Stimulated activated CD8-positive, alpha-beta memory T cell treated with anti-CD3 and anti-CD28 coated beads, Interleukin-4, amount 100 ng/mL, for 1 hour (primary cell): ENCODE measurements at regions not wholly inside any gene's neighbourhood (a gene's known extent, or its start where the extent isn't known, plus 50 kb on each side); places are given as distances from the start of the nearest gene placed in this dataset.
"Not testable (repeated sequence)": the region's sequence is repeated elsewhere in the genome, so short reads cannot be mapped to it uniquely, and the experiment has no call there.

ENCODE experiments used
- DNase-seq, 2 donors: peaks; one replicate each; pipeline ENCODE4 v3.0.0-alpha.2; 2020; ENCODE audit warnings: low read depth in 2 of 2, low spot score in 1 of 2

DNA sequence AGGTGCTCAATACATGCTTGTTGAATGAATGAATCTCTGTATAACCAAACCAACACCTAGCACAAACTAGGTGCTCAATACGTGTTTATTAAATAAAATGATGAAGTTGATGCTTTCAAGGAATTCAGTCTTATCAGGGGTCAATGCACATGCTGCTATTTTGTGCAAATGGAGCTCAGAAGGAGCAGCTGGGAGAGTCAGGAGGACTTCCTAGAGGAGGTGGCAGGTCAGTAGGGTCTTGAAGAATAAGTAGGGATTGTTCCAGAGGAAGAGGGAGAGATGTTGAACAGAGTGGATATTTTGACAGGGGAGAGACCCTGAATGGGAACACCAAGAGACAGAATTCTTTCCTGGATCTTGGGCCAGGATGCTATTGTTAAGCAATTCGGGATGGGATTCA lies 92.7 kb upstream of the LHX1 start:
- DNase-seq = no peak

DNA sequence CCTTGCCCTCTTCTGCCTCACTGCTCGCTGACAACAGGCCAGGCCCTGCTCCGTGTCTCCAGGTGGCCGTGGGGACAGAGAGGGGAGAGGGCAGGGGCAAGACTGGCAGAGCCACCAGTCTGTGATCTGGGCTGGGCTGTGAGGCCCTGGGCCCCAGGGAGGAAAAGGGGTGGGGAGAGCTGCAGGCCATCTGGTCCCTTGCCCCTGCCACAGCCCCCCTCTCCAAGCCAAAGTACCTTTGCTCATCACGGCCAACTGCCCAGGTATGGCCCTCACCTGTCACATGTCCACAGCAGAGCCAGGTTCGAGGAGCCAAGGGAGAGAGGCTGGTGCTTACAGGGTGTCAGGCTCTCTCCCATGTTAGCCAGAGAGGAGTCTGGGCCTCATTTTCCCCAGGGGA lies 91.4 kb upstream of the LHX1 start:
- DNase-seq = no peak

DNA sequence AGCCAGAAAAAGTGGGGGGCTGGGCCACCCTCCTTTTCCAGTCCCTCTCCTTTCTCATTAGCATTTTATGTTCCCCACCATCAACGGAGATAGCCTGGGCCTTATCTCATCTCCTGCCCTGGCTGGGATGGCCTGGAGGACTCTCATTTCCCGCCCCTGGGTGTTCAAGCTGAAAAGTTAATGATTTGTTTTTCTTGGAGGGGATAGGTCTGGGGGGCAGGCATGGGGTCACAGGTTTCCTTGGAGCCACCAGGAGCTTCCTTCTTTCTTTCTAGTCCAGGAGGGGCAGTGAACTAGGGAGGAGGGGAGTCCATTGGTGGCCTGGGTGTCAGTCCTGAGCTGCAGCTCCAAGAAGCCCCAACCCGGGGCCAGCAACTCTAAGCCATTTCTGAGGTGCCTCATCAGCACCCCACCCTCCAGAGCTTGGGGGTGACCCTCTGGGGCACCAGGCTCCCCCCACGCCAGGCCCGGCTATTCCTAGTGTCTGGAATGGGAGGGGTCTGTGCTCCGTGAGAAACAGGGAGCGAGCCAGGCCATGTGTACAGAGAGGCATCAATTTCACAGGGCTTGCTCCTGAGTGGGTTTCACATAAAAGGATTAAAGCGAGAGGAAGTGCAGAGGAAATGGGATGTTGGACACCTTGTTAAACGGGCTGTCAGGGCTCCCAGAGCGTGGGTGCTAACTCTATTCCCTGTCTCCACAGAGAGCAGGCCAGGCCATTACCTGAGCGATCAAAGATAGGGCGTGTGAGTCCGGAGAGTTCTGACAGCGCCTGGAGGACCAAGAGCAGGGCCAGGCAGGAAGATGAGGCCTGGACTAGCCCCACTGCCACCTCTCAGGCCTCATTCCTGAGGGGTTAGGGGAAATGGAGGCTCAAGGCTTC lies 90.6 kb upstream of the LHX1 start:
- no peak for DNase-seq

DNA sequence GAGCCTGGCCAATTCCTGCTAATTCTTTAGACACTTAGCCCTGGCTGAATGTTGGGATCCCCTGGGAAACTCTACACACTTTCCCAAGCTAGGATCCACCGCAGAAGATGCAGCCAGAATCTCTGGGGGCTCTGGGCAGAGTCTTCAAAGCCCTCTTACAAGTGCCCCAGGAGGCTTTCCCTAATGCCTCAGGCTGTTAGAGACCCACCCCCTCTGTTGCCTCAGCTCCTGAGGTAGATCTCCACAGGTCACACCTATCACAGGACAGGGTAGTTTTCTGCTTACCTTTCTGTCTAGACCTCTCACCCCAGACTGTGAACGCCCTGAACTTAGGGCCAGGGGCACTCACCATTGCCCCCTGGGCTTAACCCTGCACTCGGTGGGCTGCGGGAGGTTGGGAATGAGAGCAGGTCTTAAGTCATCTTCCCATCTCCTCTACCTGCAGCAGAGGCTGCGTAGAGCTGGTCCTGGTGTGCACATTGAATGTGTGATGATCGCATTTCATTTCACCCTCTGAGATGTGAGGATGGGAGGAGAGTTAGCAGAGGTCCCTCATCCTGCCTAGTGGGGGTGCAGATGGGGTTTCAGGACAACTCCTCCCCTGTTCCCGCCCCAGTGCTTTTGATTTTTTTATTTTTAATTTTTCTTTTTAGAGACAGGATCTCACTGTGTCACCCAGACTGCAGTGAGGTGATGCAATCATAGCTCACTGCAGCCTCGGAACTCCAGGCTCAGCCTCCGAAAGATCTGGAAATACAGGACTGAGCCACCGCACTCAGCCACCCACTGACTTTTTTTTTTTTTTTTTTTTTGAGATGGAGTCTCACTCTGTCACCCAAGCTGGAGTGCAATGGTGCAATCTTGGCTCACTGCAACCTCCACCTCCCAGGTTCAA lies 89.0 kb upstream of the LHX1 start:
- no peak for DNase-seq

DNA sequence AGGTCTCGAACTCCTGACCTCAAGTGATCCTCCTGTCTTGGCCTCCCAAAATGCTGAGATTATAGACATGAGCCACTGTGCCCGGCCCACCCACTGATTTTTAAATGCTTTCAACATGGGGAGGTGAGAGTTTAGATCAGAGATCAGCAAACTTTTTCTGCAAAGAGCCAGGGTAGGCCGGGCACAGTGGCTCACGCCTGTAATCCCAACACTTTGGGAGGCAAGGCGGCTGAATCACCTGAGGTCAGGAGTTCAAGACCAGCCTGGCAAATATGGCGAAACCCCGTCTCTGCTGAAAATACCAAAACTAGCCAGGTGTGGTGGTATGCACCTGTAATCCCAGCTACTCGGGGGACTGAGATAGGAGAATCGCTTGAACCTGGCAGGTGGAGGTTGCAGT lies 88.3 kb upstream of the LHX1 start:
- DNase-seq = not testable (repeated sequence)

DNA sequence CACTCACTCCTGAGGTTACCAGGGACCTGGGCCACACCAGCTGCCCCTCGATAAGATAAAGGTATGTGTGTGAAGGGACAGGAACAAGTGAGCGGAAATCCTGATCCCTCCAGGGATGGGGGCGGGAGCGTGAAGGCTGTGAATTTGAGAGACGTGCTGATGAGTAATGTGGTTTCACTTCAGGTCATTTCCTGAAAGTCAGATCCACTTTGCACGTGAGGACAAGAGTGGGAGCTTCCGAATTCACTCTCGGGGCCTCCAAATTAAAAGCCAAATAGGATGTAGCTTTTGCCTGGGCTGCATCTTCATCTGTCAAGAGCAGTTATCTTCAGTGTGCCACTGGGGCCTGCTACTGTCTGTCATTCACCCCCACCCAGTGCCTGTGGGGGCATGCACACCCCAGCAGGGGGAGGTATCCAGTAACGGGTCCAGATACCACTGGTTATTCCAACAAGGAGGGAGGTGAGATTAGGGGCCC lies 87.4 kb upstream of the LHX1 start:
- no peak for DNase-seq

DNA sequence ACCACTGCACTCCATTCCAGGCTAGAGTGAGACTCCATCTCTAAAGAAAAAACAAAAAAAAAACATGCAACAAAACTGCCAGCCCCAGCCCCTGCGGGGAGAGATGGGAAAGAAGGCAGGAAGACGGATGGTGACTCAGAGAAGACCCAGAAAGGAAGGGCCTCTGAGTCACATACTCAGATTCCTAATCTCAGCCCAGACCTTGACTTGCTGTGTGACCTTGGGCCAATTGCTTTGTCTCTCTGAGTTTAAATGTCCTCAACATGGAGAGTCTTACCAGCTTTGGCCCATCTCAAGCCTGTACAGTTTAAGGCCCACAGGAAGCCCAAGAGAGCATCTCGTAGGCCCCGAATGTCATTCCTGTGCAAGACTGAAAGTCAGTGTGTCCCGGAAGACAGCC lies 86.5 kb upstream of the LHX1 start:
- no peak for DNase-seq

DNA sequence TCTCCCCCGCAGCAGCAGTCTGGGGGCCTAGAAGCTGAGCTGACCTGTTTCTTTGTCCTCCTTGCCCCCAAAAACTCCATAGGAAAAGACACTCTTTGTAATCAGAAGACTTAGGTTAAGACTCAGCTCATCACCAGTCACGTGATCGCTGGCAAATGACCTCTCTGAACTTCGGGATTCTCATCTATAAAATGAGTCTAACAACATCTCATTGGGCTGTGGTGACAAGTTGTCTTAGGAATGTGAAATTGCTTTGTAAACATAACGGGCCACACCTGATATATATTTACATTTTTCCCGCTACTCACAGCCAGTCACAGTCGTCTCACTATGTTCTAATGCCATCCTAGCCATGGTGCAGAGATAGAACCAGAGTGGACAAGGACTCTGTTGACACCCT lies 86.0 kb upstream of the LHX1 start:
- DNase-seq = no peak

DNA sequence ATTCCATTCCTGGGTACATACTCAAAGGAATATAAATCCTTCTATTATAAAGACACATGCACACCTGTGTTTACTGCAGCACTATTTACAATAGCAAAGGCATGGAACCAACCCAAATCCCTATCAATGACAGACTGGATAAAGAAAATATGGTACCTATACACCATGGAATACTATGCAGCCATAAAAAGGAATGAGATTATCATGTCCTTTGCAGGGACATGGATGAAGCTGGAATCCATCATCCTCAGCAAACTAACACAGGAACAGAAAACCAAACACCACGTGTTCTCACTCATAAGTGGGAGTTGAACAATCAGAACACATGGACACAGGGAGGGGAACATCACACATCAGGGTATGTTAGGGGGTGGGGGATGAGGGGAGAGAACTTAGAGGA lies 84.8 kb upstream of the LHX1 start:
- DNase-seq = not testable (repeated sequence)

DNA sequence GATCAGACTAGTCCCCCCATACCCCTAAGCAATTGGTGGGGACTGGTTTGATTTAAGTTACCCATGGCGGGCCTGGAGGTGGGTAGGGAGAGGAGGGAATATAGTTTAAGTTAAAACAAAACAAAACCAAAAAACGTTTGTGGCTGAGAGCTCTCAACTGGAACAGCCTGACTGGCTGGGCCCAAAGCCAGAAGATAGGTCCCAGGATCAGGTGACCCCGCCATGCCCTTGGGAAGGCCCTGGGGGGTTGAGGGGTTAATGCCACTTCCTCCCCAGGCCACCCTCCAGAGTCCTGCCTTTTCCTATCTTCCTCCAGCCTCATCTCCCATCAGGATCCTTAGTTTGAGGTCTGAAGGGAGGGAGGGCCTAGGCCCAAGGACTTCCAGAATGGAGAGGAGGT lies 82.3 kb upstream of the LHX1 start:
- DNase-seq = no peak

DNA sequence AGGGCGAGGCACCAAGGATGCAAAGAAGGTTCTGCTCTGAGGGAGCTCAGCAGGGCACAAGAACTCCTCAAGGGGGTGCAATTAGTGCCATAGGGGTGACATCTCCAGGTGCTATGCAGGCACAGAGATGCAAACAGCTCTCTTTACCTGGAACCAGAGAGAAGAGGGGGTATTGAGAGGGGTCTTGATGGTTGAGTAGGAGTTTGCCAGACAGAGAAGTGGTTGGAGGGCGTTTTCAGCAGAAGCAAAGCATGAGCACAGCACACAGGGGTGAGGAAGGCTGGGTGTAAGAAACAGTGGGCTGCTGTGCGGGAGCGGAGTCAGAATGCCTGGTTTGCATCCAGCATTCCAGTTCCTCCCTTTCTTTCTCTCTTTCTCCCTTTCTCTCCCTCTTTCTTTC lies 81.8 kb upstream of the LHX1 start:
- no peak for DNase-seq

DNA sequence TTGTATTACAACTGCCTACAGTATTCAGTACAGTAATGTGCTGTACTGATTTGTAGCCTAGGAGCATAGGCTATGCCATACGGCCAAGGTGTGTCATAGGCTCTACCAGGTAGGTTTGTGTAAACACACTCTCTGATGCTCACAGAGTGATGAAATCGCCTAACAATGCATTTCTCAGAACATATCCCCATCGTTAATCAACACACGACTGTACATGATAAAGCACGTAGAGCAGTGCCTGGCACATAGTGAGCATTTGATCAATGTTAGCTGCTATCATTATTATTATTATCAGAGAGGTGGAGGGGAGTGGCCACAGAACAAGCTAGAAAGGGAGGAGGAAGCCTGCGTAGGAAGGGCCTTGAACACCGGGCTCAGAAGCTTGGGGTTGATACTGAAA lies 81.1 kb upstream of the LHX1 start:
- no peak for DNase-seq

DNA sequence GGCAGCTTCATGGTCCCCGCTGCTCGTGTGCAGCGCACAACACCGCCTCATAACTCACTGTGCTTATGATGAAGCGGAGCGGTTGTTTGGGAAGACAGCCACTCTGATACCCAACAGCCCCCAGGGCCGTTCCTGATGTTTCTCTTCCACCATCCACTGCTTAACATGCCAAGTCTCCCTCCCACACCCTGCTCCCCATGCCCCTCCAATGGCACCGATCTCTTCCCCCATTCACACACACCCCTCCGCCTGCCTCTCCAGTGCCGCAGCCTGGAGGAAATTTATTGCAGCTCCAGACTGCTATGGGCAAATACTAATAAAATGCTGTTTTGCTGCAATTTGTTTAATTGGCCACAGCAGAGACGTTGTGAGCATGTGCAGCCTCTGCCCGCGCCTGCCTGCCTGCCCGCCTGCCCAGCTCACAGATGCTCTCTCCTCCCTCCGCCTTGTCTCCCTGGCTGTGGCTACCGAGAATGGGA lies 80.3 kb upstream of the LHX1 start:
- no peak for DNase-seq

DNA sequence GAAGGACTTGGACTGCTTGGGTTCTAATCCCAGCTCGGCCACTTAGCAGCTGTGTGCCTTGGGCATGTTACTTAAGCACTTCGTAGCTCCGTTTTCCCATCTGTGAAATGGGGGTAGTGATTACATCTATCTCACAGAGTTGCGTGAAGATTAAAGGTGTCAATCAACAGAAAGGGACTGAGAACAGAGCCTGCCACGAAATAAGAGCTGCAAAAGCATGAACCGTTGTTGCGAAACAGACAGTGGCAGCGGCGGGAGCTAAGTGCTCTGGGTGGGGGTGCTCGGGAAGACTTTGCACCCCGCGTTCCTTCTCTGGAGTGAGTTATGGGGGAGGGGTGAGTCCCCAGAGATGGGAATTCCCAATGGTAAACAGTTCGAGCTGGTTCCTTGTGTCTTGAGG lies 79.6 kb upstream of the LHX1 start:
- DNase-seq = no peak

DNA sequence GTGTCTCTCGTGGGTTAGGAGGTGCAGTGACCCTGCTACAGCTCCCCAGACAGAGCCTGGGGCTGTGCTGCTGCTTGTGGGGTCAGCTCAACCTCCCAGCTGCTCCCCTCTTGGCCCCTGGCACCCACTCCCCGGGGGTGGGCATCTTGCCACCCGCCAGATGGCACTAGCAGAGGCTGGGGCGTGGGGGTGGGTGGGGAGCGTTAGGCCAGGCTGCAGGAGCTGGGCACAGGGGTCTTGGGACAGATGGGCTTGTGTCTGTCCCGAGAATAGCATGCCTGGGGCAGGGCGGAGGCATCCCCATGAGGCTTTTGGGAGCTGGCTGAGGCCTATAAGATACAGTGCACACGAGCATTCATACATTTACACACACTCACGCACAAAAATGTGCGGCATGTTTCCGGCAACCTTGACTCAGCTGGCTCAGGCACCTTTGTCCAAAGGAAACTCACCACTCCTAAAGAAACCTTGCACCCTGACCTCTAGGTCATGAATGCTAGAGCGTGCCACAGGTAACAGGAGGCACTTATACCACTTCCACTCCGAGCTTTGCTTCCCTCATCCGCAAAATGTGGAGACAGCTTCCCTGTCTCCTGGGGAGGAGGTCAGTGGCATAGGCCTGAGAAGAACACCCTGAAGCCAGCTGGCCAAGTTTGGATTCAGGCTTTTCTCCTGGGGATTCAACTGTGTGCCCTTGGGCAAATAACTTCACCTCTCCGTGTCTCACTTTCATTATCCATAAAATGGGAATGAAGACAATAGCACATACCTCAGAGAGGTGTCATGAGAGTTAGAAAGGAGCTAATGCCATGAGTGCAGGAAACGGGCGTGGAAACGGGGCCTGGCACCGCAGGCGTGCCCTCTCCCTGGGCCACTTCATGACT lies 78.9 kb upstream of the LHX1 start:
- DNase-seq = no peak

DNA sequence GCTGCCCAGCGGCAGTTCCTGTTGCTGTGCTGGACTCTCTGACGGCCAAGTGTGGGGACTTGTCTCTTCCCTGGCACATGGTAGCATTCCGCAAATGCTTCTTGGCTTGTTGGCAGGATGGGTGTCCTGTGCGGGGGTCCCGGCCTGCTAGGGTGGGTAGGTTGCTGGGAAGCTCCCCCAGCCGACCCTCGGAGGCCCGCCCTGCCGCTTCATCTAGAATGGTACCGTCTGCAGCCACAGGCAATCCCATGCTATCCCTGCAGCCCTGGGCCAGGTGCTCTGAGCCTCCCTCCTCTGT lies 78.3 kb upstream of the LHX1 start:
- no peak for DNase-seq

DNA sequence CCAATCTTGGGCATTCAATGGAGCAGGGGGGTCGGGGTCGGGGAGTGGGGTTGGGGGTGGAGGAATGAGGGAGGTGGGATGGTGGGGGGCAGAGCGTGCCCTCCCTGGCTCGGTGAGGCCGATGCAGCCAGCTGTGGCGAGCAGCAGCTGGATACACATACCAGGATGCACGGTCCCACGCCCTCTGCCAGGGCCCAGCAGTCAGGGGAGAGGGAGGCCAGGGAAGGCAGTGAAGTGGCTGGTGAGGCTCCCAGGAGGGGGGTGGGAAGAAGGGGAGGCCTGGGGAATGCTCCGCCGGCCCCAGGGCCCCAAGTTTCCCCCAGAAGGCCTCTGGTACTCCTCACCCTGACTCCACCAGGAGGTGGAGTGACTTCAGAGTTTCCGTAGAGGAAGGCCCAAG lies 77.6 kb upstream of the LHX1 start:
- DNase-seq = no peak

DNA sequence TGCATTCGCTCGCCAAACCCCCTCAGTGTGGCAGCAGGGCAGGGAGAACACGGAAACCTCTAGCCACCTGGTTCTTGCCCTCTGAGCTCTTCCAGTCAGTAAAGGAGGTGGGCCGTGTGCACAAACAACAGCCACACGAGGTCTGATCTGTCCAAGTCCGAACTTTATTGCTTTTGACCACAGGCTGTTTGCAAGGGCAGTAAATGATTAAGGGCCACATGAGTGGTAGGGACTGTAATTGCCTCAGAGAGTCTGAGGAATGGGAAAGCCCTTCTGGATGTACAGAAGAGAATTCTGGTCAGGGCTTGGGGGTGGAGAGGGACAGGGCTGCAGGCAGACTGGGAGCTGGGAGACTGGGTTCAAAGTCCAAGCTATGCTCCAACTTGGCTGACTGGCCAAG lies 75.7 kb upstream of the LHX1 start:
- DNase-seq = no peak

DNA sequence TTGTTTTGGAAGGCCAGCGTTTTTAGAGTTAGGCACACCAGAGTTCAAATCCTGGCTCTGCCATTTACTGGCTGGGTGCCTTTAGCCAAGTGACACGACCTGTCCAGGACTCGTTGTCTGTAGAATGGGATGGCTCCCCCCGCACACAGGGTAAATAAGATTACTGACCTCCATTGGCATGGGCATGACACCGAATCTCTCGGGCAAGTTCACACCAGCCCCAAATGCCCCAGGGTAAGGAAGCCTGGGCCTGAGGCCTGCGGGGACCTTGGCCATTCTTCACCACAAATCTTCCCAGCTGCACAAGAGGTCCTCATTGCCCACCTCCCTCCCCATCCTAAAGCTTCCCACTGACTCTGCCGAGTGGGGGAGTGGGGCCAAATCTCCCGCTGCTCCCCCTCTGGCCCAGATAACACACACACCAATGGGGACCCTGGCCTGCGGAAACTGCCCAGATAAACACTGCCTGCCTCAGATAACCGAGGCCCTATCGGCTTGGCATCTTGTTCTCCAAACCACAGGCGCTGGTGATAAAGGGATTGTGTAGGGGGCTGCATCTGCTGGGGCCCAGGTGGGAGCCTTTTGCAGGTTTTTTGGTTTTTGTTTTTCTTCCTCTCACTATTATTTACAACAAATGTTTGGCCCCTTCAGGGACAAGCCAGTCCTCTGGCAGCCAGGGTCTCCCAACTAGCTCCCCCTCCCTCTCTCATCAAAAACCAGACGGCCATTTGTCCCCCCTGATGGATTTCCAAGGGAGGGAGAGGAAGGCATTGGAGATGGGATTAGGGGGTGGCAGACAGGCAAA lies 75.0 kb upstream of the LHX1 start:
- DNase-seq = no peak

DNA sequence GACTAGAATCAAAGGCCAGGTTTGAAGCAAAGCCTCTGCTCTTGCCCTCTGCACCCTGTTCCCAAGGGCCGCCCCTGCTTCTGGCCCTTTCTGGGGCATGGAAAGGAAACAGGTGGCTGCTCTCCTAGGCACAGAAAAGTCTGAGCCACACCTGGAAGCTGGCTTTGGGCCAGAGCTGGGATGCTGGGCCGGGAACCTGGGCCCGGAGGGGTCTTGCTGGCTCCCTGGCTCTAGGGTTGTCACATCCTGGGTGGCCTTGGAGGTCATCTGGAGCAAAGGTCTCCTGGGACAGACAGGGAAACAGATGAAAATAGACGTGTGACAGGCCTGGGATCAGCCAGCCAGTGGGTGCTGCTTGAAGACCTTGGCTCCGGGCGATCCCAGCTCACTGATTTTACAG lies 74.1 kb upstream of the LHX1 start:
- no peak for DNase-seq
